ENCODE measurements at regions not wholly inside any gene's neighbourhood (a gene's known extent, or its start where the extent isn't known, plus 50 kb on each side); places are given as distances from the start of the nearest gene placed in this dataset.

DNA sequence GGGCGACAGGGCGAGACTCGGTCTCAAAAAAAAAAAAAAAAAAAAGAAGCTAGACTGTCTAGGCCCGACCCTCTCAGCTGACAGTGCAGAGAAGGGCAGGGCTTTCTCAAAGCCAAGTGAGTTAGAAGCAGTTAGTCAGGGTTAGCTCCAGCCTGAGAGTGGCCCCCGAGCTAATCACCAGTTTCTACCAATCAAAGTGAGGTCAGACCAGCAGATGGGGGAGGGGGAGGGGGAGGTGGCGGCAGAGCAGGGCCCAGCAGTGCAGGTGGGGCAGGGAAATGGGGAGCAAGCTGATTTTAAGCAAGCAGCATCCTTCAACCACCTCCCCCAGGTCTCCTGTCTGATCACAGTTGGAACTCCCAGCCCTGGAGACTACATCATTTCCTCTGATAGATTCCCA is 55.3 kb upstream of the PRR5 start:
- TF ChIP-seq, protein P1, sequence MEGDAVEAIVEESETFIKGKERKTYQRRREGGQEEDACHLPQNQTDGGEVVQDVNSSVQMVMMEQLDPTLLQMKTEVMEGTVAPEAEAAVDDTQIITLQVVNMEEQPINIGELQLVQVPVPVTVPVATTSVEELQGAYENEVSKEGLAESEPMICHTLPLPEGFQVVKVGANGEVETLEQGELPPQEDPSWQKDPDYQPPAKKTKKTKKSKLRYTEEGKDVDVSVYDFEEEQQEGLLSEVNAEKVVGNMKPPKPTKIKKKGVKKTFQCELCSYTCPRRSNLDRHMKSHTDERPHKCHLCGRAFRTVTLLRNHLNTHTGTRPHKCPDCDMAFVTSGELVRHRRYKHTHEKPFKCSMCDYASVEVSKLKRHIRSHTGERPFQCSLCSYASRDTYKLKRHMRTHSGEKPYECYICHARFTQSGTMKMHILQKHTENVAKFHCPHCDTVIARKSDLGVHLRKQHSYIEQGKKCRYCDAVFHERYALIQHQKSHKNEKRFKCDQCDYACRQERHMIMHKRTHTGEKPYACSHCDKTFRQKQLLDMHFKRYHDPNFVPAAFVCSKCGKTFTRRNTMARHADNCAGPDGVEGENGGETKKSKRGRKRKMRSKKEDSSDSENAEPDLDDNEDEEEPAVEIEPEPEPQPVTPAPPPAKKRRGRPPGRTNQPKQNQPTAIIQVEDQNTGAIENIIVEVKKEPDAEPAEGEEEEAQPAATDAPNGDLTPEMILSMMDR (conservative IDR thresholded peaks at IDR 0.05; ENCODE audit: low read depth, low read length) = no peak
- no peak for TF ChIP-seq EZH2 (IDR thresholded peaks at IDR 0.05; ENCODE audit: borderline replicate concordance, low read depth, low read length, poor library complexity, severe bottlenecking)

All from A673 (cell line).